ENCODE measurements at regions not wholly inside any gene's neighbourhood (a gene's known extent, or its start where the extent isn't known, plus 50 kb on each side); places are given as distances from the start of the nearest gene placed in this dataset.

- TF ChIP-seq POLR2A (IDR thresholded peaks at IDR 0.05; ENCODE audit: low read depth, low read length) (no peak), POLR2AphosphoS5 (IDR thresholded peaks at IDR 0.05; ENCODE audit: low read depth, low read length) (no peak), TAF1 (IDR thresholded peaks at IDR 0.05; ENCODE audit: borderline replicate concordance, low read depth, low read length) (no peak)
Observed at GRCh38 chr16:51940183-51940582, 606.8 kb downstream of the TOX3 start.

All from GM12892 (cell line).